ENCODE measurements at regions not wholly inside any gene's neighbourhood (a gene's known extent, or its start where the extent isn't known, plus 50 kb on each side); places are given as distances from the start of the nearest gene placed in this dataset.

DNA sequence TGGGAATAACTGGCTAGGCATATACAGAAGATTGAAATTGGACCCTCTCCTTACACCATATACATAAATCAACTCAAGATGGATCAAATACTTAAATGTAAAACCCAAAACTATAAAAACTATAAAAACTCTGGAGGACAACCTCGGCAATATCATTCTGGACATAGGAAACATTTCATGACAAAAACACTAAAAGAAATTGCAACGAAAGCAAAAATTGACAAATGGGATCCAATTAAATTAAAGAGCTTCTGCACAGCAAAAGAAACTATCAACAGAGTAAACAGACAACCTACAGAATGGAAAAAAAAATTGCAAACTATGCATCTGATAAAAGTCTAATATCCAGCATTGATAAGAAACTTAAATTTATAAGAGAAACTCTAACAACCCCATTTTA, 503.7 kb upstream of the C16orf82 start:
- TF ChIP-seq, protein P1, sequence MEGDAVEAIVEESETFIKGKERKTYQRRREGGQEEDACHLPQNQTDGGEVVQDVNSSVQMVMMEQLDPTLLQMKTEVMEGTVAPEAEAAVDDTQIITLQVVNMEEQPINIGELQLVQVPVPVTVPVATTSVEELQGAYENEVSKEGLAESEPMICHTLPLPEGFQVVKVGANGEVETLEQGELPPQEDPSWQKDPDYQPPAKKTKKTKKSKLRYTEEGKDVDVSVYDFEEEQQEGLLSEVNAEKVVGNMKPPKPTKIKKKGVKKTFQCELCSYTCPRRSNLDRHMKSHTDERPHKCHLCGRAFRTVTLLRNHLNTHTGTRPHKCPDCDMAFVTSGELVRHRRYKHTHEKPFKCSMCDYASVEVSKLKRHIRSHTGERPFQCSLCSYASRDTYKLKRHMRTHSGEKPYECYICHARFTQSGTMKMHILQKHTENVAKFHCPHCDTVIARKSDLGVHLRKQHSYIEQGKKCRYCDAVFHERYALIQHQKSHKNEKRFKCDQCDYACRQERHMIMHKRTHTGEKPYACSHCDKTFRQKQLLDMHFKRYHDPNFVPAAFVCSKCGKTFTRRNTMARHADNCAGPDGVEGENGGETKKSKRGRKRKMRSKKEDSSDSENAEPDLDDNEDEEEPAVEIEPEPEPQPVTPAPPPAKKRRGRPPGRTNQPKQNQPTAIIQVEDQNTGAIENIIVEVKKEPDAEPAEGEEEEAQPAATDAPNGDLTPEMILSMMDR (IDR thresholded peaks at IDR 0.05; ENCODE audit: extremely low read depth, insufficient read depth, missing control alignments): no peak
- DNase-seq (ENCODE audit: low spot score): no peak
- in situ Hi-C loops (cut with MboI; ENCODE audit: low pct_unique_long_range_greater_than_20kb, low sequenced_read_pairs, unreplicated experiment): no loop called here

DNA sequence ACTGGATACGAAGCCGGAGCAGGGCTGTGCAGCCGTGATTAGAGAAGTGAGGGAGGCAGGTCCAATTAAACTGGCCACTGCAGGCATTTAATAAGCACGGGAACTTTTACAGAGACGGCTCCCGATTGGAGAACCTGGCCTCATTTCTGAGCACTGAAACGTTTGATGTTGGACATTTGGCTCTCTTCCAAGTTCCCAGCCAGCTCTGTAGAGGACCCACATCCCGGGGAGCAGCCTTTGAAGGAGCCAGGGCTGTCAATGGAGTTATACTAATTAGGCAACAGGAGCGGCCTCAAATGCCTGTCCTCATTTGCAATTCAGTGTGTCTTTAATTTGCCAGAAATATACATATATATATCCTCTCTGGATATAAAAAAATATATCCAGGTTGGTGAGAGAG, 499.4 kb upstream of the C16orf82 start:
- DNase-seq (ENCODE audit: low spot score): no peak
- TF ChIP-seq, protein P1 (IDR thresholded peaks at IDR 0.05; ENCODE audit: extremely low read depth, insufficient read depth, missing control alignments): no peak
- in situ Hi-C loops (cut with MboI; ENCODE audit: low pct_unique_long_range_greater_than_20kb, low sequenced_read_pairs, unreplicated experiment): no loop called here

DNA sequence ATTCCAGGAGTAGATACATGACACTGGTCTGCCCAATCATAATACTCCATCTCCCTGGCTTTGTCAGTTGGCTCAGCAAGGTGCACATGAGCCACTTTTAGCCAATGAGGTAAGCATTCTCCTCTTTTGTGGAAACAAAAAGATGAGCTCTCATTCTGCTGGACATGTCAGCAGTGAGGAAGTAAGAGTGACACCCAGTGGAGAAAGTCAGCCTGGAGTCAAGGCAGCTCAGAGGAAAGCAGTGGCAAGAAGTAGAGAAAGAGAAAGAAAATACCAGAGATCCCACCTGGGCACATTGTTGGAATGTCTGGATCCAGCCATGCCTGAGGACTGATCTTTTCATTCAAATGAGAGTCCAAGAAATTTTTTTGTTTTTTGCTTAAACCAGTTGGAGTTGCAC, 496.9 kb upstream of the C16orf82 start:
- TF ChIP-seq, protein P1 (IDR thresholded peaks at IDR 0.05; ENCODE audit: extremely low read depth, insufficient read depth, missing control alignments): peak; percentile 40
- DNase-seq (ENCODE audit: low spot score): no peak
- in situ Hi-C loops (cut with MboI; ENCODE audit: low pct_unique_long_range_greater_than_20kb, low sequenced_read_pairs, unreplicated experiment): no loop called here

DNA sequence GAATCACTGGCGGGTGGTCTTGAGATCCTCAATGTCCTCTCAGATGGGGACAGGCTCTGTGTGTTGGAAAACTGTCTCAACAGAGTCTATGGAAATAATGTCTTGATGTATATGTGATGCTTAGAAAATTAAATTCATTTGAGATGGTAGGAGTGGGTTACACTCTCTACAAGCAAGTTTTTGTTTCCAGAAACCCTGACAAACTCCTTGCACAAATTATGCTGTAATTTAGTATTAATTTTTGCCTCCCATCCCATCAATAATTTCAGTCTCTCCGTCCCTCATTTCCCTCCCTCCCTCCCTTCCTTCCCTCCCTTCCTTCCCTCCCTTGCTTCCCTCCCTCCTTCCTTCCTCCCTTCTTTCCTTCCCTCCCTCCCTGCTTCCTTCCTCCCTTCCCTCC, 488.0 kb upstream of the C16orf82 start:
- in situ Hi-C loops (cut with MboI; ENCODE audit: low pct_unique_long_range_greater_than_20kb, low sequenced_read_pairs, unreplicated experiment): no loop called here
- TF ChIP-seq, protein P1 (IDR thresholded peaks at IDR 0.05; ENCODE audit: extremely low read depth, insufficient read depth, missing control alignments): no peak
- DNase-seq (ENCODE audit: low spot score): no peak

DNA sequence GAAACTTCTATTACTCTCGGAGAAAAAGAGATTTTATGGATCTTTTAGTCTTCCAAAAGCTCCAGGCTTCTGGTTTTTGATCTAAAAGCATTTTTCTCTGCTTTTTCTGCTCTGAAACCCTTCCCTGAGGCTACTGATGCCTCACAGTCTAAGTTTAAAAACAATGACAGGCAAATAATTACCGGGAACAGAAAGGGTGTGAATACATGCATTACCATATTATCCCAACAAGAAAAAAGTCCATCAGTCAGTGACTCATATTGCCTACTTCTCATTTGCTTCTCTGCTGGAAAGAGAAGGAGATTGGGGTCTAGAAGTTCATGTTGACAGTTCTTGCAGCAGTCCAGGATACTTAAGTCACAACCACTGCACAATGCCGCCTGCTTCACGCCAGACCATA, 482.9 kb upstream of the C16orf82 start:
- no peak for DNase-seq (ENCODE audit: low spot score)
- in situ Hi-C loops (cut with MboI; ENCODE audit: low pct_unique_long_range_greater_than_20kb, low sequenced_read_pairs, unreplicated experiment): no loop called here

DNA sequence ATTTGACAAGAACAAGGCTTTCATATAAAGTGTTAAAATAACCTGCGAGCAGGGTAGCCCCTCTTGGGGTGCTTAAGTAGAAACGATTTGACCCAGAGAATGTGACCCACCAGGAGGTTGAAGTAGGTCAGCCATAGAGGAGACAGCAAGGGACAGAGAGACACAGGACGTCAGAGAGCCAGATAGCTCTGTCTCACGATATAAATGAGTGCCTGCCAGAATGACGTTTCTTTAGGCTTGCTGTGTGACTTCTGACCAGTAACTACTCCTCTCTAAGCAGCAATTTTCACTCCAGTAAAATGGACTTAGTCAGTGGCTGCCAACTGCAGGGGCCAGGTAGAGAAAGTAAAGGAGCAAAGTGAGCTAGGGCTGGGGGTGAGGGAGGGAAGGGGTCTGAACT, 473.0 kb upstream of the C16orf82 start:
- no peak for DNase-seq (ENCODE audit: low spot score)
- in situ Hi-C loops (cut with MboI; ENCODE audit: low pct_unique_long_range_greater_than_20kb, low sequenced_read_pairs, unreplicated experiment): no loop called here
- TF ChIP-seq, protein P1 (IDR thresholded peaks at IDR 0.05; ENCODE audit: extremely low read depth, insufficient read depth, missing control alignments): no peak

More for the DNA sequence above, 482.9 kb upstream of the C16orf82 start:
- TF ChIP-seq, protein P1 (IDR thresholded peaks at IDR 0.05; ENCODE audit: extremely low read depth, insufficient read depth, missing control alignments): no peak

DNA sequence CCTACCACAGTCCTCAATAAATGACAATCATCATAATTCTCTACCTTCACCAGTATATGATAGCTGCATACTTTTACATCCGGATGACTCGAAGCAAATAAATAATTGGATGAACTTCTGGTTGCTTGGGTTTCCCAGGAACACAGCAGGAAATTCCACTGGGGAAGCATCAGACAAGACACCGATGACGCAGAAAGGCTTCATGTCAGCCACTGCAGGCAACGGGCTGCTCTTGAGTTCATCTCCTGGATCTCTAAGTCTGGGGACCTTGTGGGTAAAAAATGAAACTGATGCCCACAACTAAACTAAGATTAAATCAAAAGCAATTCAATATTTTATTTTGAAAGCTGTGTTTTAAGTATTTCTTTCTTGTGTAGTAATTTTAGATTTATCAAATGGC, 472.1 kb upstream of the C16orf82 start:
- TF ChIP-seq, protein P1 (IDR thresholded peaks at IDR 0.05; ENCODE audit: extremely low read depth, insufficient read depth, missing control alignments): no peak
- no peak for DNase-seq (ENCODE audit: low spot score)
- in situ Hi-C loops (cut with MboI; ENCODE audit: low pct_unique_long_range_greater_than_20kb, low sequenced_read_pairs, unreplicated experiment): no loop called here

Data from GM13977 (cell line).